ENCODE measurements at regions not wholly inside any gene's neighbourhood (a gene's known extent, or its start where the extent isn't known, plus 50 kb on each side); places are given as distances from the start of the nearest gene placed in this dataset.

DNA sequence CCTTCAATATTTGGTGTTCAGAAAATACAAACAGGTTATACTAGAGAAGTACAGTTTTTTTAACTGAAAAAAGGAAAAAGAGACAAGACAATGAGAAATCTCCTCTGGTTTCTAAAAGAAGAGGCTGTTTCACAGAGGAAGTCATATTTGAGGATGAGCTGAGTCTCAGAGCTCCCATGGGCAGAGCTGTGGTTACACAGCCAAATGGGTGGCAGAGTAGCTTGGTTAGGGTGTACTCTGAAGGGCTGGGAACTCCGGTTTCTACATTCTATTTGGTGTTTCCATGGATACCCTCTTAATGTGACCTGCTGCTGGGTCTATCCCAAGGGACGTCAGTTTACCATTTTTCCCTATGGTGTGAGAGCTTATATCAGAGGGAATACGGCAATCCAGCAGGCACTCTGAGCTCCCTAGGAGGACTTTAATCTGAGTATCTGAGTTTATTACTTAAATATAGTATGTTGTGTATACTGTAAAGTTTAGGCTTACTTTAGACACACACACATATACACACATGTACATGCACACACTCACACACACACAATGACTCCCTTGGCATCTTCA lies 74.2 kb downstream of the CYRIA start:
- POLR2A ChIA-PET = no interaction called here
- Histone ChIP-seq H2AFZ (ENCODE audit: low read depth) (no peak overlapping the region), H3K4me3 (ENCODE audit: low read depth in 2 of 2, low read length in 1 of 2) (no peak overlapping the region), H3K4me1 (ENCODE audit: control insufficient read depth in 1 of 2, insufficient read depth in 2 of 2, low read depth in 1 of 2, low read length in 1 of 2) (no peaks in the 10 kb centered on the region), H3K9me2 (no peaks in the 10 kb centered on the region), H3K27me3 (ENCODE audit: insufficient read depth) (no peaks in the 10 kb centered on the region), H3K9ac (no peak overlapping the region), H3K36me3 (replicated peaks in 1 of 2; ENCODE audit: control insufficient read depth in 1 of 2, insufficient read depth in 2 of 2, low read length in 1 of 2) (no peaks in the 10 kb centered on the region), H3K79me2 (ENCODE audit: insufficient read depth) (no peaks in the 10 kb centered on the region), H3K4me2 (no peak overlapping the region), H3K27ac (ENCODE audit: low read depth in 2 of 2, low read length in 1 of 2) (no peak overlapping the region), H3F3A (replicated peaks; ENCODE audit: insufficient read depth) (no peaks in the 10 kb centered on the region), H3K9me3 (no peaks in the 10 kb centered on the region; the same call in 1 of the 2 replicates), H4K20me1 (ENCODE audit: insufficient read depth) (no peaks in the 10 kb centered on the region)
- no peak for DNase-seq
- no peak for TF ChIP-seq GABPA (IDR thresholded peaks at IDR 0.05; ENCODE audit: low read depth)
- CTCF ChIA-PET = interaction anchor here (0.7 to 3.5 kb wide), 3 partner anchors 17 to 954 kb away, joined by 3 to 15 read pairs (median 3); no protein-coding TSS in a partner anchor
- WGBS (ENCODE audit: low lambda C conversion rate) = 38% methylated on average over 3 of the region's 3 CpGs

DNA sequence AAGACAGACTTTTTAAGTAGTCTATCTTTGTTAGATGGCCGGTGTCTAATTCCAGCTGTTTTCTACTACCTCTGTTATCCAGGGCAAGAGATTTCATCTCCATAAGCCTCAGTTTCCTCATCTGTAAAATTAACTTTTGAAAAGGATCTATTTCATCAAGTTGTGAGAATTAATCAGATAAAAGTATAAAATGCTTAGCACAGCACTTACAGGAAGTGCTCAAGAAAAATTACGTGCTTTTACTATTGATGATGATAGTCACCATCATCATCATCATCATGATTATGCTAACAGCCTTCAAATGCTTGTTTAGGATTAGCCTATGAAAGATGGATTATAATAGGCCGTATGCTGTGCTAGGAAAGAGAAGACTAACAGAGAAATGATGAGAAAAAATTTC lies 76.2 kb downstream of the CYRIA start:
- CTCF ChIA-PET = interaction anchor here (0.6 to 5.3 kb wide), 2 partner anchors 19 to 272 kb away, joined by 3 to 25 read pairs; no protein-coding TSS in a partner anchor
- no peak overlapping the region for H2AFZ ChIP-seq (ENCODE audit: low read depth)
- no peaks in the 10 kb centered on the region for H3K36me3 ChIP-seq (replicated peaks in 1 of 2; ENCODE audit: control insufficient read depth in 1 of 2, insufficient read depth in 2 of 2, low read length in 1 of 2)
- WGBS (ENCODE audit: low lambda C conversion rate) = 25% methylated on average over 3 of the region's 3 CpGs
- no peaks in the 10 kb centered on the region for H3F3A ChIP-seq (replicated peaks; ENCODE audit: insufficient read depth)
- H3K9ac ChIP-seq = no peak overlapping the region
- no peaks in the 10 kb centered on the region for H3K27me3 ChIP-seq (ENCODE audit: insufficient read depth)
- no peak overlapping the region for H3K4me3 ChIP-seq (ENCODE audit: low read depth in 2 of 2, low read length in 1 of 2)
- no peak overlapping the region for H3K27ac ChIP-seq (ENCODE audit: low read depth in 2 of 2, low read length in 1 of 2)
- no peaks in the 10 kb centered on the region; the same call in 1 of the 2 replicates for H3K9me3 ChIP-seq
- H3K4me2 ChIP-seq = no peak overlapping the region
- no peaks in the 10 kb centered on the region for H3K9me2 ChIP-seq
- no peak for DNase-seq
- POLR2A ChIA-PET = no interaction called here
- H3K79me2 ChIP-seq (ENCODE audit: insufficient read depth) = no peaks in the 10 kb centered on the region
- no peaks in the 10 kb centered on the region for H4K20me1 ChIP-seq (ENCODE audit: insufficient read depth)
- no peaks in the 10 kb centered on the region for H3K4me1 ChIP-seq (ENCODE audit: control insufficient read depth in 1 of 2, insufficient read depth in 2 of 2, low read depth in 1 of 2, low read length in 1 of 2)
- TF ChIP-seq MEF2A (IDR thresholded peaks at IDR 0.05; ENCODE audit: borderline replicate concordance, low read depth) (no peak), YY1 (IDR thresholded peaks at IDR 0.05; ENCODE audit: low read depth) (no peak), GATA2 (CRISPR knock-in tag; IDR thresholded peaks at IDR 0.05) (no peak), FOSL2 (IDR thresholded peaks at IDR 0.05; ENCODE audit: borderline replicate concordance, low read depth) (no peak), SIN3A (IDR thresholded peaks at IDR 0.05; ENCODE audit: borderline replicate concordance, low read depth, low read length) (no peak), NRF1 (IDR thresholded peaks at IDR 0.05; ENCODE audit: low read depth, low read length) (no peak), JUND (IDR thresholded peaks at IDR 0.05) (no peak), TCF12 (IDR thresholded peaks at IDR 0.05) (no peak), POLR2AphosphoS5 (IDR thresholded peaks at IDR 0.05; ENCODE audit: low read depth, low read length) (no peak), NFIC (IDR thresholded peaks at IDR 0.05; ENCODE audit: borderline replicate concordance) (no peak), RXRA (IDR thresholded peaks at IDR 0.05; ENCODE audit: borderline replicate concordance, low read depth) (no peak)
- TF ChIP-seq, protein P1, sequence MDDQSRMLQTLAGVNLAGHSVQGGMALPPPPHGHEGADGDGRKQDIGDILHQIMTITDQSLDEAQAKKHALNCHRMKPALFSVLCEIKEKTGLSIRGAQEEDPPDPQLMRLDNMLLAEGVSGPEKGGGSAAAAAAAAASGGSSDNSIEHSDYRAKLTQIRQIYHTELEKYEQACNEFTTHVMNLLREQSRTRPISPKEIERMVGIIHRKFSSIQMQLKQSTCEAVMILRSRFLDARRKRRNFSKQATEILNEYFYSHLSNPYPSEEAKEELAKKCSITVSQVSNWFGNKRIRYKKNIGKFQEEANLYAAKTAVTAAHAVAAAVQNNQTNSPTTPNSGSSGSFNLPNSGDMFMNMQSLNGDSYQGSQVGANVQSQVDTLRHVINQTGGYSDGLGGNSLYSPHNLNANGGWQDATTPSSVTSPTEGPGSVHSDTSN (IDR thresholded peaks at IDR 0.05) = no peak
- TF ChIP-seq, protein P2, sequence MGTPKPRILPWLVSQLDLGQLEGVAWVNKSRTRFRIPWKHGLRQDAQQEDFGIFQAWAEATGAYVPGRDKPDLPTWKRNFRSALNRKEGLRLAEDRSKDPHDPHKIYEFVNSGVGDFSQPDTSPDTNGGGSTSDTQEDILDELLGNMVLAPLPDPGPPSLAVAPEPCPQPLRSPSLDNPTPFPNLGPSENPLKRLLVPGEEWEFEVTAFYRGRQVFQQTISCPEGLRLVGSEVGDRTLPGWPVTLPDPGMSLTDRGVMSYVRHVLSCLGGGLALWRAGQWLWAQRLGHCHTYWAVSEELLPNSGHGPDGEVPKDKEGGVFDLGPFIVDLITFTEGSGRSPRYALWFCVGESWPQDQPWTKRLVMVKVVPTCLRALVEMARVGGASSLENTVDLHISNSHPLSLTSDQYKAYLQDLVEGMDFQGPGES (IDR thresholded peaks at IDR 0.05; ENCODE audit: low read depth, low read length) = no peak
- TF ChIP-seq, protein P3, sequence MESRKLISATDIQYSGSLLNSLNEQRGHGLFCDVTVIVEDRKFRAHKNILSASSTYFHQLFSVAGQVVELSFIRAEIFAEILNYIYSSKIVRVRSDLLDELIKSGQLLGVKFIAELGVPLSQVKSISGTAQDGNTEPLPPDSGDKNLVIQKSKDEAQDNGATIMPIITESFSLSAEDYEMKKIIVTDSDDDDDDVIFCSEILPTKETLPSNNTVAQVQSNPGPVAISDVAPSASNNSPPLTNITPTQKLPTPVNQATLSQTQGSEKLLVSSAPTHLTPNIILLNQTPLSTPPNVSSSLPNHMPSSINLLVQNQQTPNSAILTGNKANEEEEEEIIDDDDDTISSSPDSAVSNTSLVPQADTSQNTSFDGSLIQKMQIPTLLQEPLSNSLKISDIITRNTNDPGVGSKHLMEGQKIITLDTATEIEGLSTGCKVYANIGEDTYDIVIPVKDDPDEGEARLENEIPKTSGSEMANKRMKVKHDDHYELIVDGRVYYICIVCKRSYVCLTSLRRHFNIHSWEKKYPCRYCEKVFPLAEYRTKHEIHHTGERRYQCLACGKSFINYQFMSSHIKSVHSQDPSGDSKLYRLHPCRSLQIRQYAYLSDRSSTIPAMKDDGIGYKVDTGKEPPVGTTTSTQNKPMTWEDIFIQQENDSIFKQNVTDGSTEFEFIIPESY (IDR thresholded peaks at IDR 0.05; ENCODE audit: borderline replicate concordance, low read depth) = no peak
- TF ChIP-seq, protein P4, sequence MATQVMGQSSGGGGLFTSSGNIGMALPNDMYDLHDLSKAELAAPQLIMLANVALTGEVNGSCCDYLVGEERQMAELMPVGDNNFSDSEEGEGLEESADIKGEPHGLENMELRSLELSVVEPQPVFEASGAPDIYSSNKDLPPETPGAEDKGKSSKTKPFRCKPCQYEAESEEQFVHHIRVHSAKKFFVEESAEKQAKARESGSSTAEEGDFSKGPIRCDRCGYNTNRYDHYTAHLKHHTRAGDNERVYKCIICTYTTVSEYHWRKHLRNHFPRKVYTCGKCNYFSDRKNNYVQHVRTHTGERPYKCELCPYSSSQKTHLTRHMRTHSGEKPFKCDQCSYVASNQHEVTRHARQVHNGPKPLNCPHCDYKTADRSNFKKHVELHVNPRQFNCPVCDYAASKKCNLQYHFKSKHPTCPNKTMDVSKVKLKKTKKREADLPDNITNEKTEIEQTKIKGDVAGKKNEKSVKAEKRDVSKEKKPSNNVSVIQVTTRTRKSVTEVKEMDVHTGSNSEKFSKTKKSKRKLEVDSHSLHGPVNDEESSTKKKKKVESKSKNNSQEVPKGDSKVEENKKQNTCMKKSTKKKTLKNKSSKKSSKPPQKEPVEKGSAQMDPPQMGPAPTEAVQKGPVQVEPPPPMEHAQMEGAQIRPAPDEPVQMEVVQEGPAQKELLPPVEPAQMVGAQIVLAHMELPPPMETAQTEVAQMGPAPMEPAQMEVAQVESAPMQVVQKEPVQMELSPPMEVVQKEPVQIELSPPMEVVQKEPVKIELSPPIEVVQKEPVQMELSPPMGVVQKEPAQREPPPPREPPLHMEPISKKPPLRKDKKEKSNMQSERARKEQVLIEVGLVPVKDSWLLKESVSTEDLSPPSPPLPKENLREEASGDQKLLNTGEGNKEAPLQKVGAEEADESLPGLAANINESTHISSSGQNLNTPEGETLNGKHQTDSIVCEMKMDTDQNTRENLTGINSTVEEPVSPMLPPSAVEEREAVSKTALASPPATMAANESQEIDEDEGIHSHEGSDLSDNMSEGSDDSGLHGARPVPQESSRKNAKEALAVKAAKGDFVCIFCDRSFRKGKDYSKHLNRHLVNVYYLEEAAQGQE (IDR thresholded peaks at IDR 0.05; ENCODE audit: low read depth, low read length) = no peak
- TF ChIP-seq, protein P5, sequence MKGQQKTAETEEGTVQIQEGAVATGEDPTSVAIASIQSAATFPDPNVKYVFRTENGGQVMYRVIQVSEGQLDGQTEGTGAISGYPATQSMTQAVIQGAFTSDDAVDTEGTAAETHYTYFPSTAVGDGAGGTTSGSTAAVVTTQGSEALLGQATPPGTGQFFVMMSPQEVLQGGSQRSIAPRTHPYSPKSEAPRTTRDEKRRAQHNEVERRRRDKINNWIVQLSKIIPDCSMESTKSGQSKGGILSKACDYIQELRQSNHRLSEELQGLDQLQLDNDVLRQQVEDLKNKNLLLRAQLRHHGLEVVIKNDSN (IDR thresholded peaks at IDR 0.05; ENCODE audit: borderline replicate concordance, low read depth) = no peak
- TF ChIP-seq, protein P6, sequence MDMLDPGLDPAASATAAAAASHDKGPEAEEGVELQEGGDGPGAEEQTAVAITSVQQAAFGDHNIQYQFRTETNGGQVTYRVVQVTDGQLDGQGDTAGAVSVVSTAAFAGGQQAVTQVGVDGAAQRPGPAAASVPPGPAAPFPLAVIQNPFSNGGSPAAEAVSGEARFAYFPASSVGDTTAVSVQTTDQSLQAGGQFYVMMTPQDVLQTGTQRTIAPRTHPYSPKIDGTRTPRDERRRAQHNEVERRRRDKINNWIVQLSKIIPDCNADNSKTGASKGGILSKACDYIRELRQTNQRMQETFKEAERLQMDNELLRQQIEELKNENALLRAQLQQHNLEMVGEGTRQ (IDR thresholded peaks at IDR 0.05; ENCODE audit: borderline replicate concordance, low read depth, low read length) = no peak
